IPS DF 6.9 (cell line): ENCODE measurements at regions not wholly inside any gene's neighbourhood (a gene's known extent, or its start where the extent isn't known, plus 50 kb on each side); places are given as distances from the start of the nearest gene placed in this dataset.

Experiments
- DNase-seq: peaks from one replicate; pipeline ENCODE4 v3.0.0-alpha.2; 2013; ENCODE audit warnings: low read depth, low spot score
- H3K27ac ChIP-seq: one replicate; pipeline ENCODE4 v1.5.1; 2013; ENCODE audit warnings: low read length, control low read depth
- H3K27me3 ChIP-seq: 2 replicates; pipeline ENCODE4 v1.6.1; 2013; ENCODE audit warnings: mild to moderate bottlenecking, low read length; ENCODE audit not compliant: control insufficient read depth, insufficient read depth
- H3K36me3 ChIP-seq: 2 replicates; pipeline ENCODE4 v1.6.1; 2013; ENCODE audit warnings: low read length; ENCODE audit not compliant: control insufficient read depth, insufficient read depth
- H3K4me1 ChIP-seq: 2 replicates; pipeline ENCODE4 v1.6.1; 2013; ENCODE audit warnings: low read length; ENCODE audit not compliant: control insufficient read depth, insufficient read depth
- H3K4me3 ChIP-seq: 2 replicates; pipeline ENCODE4 v1.5.1; 2013; ENCODE audit warnings: mild to moderate bottlenecking, low read length
- H3K9me3 ChIP-seq: 2 replicates; pipeline ENCODE4 v1.6.1; 2013; ENCODE audit warnings: low read length, inconsistent platforms; ENCODE audit not compliant: control insufficient read depth, insufficient read depth
- WGBS: extraction: QIAGEN DNeasy Blood & Tissue Kit; methylation state at CpG from one replicate; pipeline ENCODE4 v1.1.7; 2013; ENCODE audit warnings: mixed read lengths, missing lambda C conversion rate; ENCODE audit not compliant: insufficient read length, insufficient coverage; 5-methylcytosine and 5-hydroxymethylcytosine counted together

DNA sequence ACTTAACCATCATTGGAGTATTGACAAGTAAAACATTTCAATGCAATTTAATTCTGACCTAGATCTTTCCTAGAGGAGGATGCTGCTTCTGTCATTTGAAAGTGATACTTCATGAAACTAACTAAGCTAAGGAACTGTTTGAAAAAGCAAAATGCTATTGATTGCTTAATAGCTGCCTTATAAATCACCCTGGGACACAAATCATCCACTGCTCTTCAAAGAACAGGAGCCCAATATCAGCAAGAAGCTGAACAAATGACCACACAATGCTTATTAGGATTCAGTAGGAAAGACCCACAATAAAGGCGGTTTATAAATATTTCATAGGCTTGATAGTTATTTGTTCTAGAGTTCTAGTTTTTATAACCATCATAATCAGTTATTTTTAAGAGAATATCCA is 216.3 kb downstream of the TEX36 start:
- no CpG with 5 or more reads among the region's 1 CpG for whole genome bisulfite sequencing
- H3K4me1 ChIP-seq = no peaks in the 10 kb centered on the region
- no peaks in the 10 kb centered on the region for H3K36me3 ChIP-seq
- H3K4me3 ChIP-seq = no peak overlapping the region
- DNase-seq = no peak
- H3K9me3 ChIP-seq = no peaks in the 10 kb centered on the region
- no peaks in the 10 kb centered on the region for H3K27me3 ChIP-seq
- H3K27ac ChIP-seq = no peak overlapping the region

DNA sequence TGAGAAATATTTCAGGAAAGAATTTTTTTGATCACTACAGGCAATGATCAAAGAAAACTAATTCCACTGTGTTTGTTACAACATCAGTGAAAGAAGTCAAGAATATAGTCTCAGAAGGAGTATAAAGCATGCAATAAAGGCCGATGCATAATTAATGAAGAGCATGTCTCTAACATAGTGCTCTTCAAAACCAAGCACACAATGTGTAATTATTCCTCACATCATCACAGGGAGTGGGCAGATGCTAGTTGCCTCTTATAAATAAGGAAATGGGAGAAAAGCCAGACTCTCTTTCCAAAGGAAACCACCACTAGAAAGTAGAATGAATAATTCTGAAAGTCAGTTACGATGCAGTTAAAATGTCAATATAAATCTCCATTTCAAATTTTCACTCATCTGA is 220.1 kb downstream of the TEX36 start:
- DNase-seq = no peak
- H3K4me3 ChIP-seq = no peak overlapping the region
- H3K27me3 ChIP-seq = no peaks in the 10 kb centered on the region
- H3K4me1 ChIP-seq = no peaks in the 10 kb centered on the region
- H3K27ac ChIP-seq = no peak overlapping the region
- no peaks in the 10 kb centered on the region for H3K36me3 ChIP-seq
- WGBS = no CpG with 5 or more reads among the region's 2 CpGs
- no peaks in the 10 kb centered on the region for H3K9me3 ChIP-seq

DNA sequence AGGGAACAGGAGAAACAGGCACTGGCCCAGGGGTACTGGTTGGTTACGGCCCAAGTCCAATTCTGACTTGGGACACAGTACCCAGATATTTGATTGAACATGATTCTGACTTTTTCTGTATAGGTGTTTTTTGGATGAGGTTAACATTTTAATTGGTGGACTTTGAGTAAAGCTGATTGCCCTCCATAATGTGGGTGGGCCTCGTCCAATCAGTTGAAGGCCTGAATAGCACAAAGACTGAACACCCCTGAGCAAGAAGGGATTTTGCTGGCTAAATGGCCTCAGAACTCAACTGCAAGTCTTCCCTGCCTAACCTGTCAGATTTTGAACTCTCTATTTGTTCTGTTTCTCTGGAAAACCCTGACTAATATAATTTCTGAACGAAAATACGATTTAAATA is 222.6 kb downstream of the TEX36 start:
- no peak overlapping the region for H3K4me3 ChIP-seq
- no peaks in the 10 kb centered on the region for H3K4me1 ChIP-seq
- no peaks in the 10 kb centered on the region for H3K36me3 ChIP-seq
- no peak overlapping the region for H3K27ac ChIP-seq
- no peak for DNase-seq
- no peaks in the 10 kb centered on the region for H3K27me3 ChIP-seq
- WGBS = no CpG with 5 or more reads among the region's 4 CpGs
- H3K9me3 ChIP-seq = no peaks in the 10 kb centered on the region

DNA sequence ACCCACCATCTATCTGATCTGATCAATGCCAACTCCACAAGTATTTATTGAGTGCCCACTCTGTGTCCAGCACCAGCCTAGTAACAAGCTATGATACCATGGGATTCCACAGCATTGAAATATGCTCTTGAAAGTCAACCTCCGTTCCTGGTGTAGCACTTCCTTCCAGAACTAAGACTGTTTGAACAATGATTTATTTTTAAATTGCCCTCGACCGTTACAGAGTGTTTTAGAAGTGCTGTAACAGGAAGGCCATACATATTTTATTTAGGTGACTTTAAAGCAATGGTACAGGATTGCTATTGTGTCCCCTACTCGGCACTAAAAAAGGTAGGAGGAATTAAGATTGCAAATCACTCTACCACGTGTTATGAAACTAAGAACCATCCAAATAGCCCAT is 225.6 kb downstream of the TEX36 start:
- H3K4me3 ChIP-seq = no peak overlapping the region
- no peaks in the 10 kb centered on the region for H3K27me3 ChIP-seq
- WGBS = no CpG with 5 or more reads among the region's 5 CpGs
- DNase-seq = no peak
- H3K9me3 ChIP-seq = no peaks in the 10 kb centered on the region
- H3K36me3 ChIP-seq = no peaks in the 10 kb centered on the region
- H3K4me1 ChIP-seq = no peaks in the 10 kb centered on the region
- no peak overlapping the region for H3K27ac ChIP-seq

DNA sequence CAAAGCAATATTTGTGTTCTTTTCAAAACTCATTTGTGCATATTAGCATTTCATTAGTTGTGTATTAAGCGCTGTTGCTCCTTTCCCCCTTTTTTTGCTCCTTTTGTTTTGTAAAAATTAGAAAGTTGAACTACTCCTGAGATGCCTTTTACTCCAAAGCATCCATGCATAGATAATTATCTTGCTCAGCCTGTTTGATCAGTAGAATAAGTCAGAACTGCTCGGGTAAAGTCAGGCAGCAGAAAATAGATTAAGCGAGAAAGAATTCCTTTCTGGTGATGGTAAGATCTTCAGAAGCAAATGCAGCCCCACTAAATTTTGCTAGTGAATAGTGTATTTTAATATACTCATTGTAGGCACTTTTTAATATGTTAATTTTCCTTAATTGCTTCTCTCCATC is 227.1 kb downstream of the TEX36 start:
- WGBS = no CpG with 5 or more reads among the region's 3 CpGs

DNA sequence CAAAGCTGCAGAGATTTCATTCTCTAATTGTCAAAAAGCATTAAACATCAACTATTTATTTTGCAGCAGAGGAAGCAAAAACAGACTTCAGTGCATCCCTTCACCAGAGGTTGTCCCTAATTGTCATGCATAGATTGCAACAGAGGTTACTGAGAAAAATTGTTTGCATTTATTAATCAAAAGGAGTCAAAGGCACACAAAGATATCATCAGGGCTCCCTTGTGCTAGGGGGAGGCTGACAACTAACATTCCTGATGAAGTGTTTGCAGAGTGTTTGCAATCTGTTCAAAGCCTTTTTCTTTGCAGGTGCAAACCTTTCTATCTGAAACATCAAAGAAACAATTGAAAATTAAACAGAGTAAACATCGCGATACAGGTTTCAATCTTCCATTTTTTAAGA is 227.5 kb downstream of the TEX36 start:
- DNase-seq = no peak
- Histone ChIP-seq H3K4me1 (no peaks in the 10 kb centered on the region), H3K9me3 (no peaks in the 10 kb centered on the region), H3K36me3 (no peaks in the 10 kb centered on the region), H3K4me3 (no peak overlapping the region), H3K27me3 (no peaks in the 10 kb centered on the region), H3K27ac (no peak overlapping the region)
- WGBS = no CpG with 5 or more reads among the region's 2 CpGs

More for the DNA sequence above, 227.1 kb downstream of the TEX36 start:
- DNase-seq = no peak
- H3K27ac ChIP-seq = no peak overlapping the region
- H3K9me3 ChIP-seq = no peaks in the 10 kb centered on the region
- H3K27me3 ChIP-seq = no peaks in the 10 kb centered on the region
- H3K4me3 ChIP-seq = no peak overlapping the region
- no peaks in the 10 kb centered on the region for H3K36me3 ChIP-seq
- H3K4me1 ChIP-seq = no peaks in the 10 kb centered on the region

DNA sequence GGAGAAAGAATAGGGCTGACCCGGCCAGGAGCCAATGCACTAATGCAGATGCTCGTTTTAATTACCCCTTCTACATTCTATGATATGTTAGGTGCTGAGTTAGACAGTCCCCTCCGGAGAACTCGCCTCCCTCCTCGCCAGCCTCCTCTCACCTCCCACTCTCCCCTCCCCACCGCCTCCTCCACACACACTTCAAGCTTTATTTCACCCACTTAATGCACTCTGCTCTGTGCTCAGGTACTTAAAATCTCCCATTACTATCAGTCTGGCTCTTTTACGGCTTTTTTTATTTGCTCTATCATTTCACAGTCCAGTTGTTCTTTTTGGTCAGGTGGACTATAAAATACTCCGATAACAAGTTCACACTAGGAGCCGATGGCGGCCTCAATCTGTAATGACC is 231.6 kb downstream of the TEX36 start:
- no peaks in the 10 kb centered on the region for H3K27me3 ChIP-seq
- no peak for DNase-seq
- no peaks in the 10 kb centered on the region for H3K4me1 ChIP-seq
- no CpG with 5 or more reads among the region's 10 CpGs for WGBS
- no peaks in the 10 kb centered on the region for H3K36me3 ChIP-seq
- no peaks in the 10 kb centered on the region for H3K9me3 ChIP-seq
- no peak overlapping the region for H3K4me3 ChIP-seq
- H3K27ac ChIP-seq = no peak overlapping the region

DNA sequence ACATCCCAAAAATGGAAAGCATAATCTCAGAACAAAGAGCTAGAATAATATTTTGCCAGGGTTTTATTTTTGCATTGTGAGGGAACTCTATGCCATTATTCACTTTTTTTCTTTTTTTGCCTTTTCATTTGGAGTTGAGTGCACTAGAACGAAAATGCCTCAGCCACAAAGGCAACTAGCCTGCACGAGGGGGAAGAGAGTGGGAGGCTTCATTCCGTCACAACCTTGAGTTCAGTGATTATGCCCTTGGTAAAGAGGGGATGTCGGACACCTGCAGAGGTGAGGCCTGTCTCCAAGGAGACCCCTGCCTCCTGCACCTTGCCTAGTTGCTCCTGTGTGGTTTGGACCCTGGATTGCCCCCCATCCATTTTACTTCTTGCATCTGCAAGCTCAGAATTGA is 232.7 kb downstream of the TEX36 start:
- WGBS = no CpG with 5 or more reads among the region's 4 CpGs
- H3K4me3 ChIP-seq = no peak overlapping the region
- H3K4me1 ChIP-seq = no peaks in the 10 kb centered on the region
- no peaks in the 10 kb centered on the region for H3K9me3 ChIP-seq
- H3K27me3 ChIP-seq = no peaks in the 10 kb centered on the region
- H3K27ac ChIP-seq = no peak overlapping the region
- no peaks in the 10 kb centered on the region for H3K36me3 ChIP-seq
- DNase-seq = no peak

DNA sequence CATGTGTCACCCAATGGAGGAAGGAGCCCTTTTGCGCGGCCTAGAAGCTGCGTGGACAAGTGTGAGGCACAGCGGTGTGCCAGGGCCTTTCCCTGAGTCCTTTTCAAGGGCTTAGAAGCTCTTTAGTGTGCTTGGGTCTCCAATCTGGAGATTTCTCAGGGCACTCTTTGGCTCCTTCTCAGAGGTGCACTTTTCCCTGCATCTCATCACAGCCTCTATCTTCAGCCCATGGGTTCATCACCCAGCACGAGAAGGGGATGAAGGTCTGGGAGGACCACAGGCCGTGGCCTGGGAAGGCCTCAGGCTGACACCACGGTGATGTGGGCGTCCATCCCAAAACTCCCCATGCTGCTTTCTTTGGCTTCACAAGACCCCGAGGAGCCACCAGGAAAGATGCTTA is 233.4 kb downstream of the TEX36 start:
- Histone ChIP-seq H3K9me3 (no peaks in the 10 kb centered on the region), H3K36me3 (no peaks in the 10 kb centered on the region), H3K27me3 (no peaks in the 10 kb centered on the region), H3K4me1 (no peaks in the 10 kb centered on the region), H3K4me3 (no peak overlapping the region), H3K27ac (no peak overlapping the region)
- no peak for DNase-seq
- WGBS = no CpG with 5 or more reads among the region's 9 CpGs

DNA sequence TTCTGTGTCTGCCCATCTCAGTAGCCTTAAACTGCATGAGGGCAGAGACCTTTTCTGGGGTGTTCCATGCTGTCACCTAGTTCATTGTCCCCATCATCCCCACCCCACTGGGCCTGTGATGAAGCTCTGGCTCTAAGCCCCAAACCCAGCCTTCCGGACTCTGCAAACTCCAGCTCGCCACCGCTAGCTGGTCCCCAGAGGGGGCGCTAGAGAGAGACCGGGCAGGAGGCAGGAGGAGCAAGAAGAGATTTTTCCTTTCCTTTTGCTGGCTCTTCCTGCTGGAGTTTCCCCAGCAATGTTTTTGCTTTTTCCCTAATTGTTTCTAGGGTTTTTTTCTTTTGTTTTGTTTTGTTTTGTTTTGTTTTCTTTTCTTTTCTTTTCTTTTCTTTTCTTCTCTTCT is 234.4 kb downstream of the TEX36 start:
- H3K36me3 ChIP-seq = no peaks in the 10 kb centered on the region
- WGBS = no CpG with 5 or more reads among the region's 5 CpGs
- H3K9me3 ChIP-seq = no peaks in the 10 kb centered on the region
- H3K4me1 ChIP-seq = no peaks in the 10 kb centered on the region
- H3K4me3 ChIP-seq = no peak overlapping the region
- DNase-seq = peak; percentile 41
- H3K27ac ChIP-seq = no peak overlapping the region
- no peaks in the 10 kb centered on the region for H3K27me3 ChIP-seq

DNA sequence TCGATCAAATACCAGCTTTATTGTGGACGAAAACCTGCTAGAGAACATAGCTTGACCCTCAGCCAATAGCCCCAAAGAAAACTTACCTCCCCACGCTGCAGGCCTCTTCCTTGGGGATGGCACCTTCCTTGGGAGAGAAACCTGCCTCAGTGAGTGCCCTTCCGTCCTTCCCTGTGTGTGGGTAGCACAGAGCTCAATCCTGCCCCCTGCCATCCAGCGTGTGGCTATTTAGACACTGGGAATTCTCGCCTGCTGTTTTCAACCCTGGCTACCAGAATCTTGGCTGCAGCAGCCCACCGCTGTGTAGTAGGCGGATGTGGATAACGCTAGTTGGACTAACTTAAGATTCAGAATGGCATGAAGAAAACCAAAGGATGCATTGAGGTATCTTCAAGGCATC is 238.2 kb downstream of the TEX36 start:
- Histone ChIP-seq H3K9me3 (no peaks in the 10 kb centered on the region), H3K27me3 (no peaks in the 10 kb centered on the region), H3K36me3 (no peaks in the 10 kb centered on the region), H3K27ac (no peak overlapping the region), H3K4me3 (no peak overlapping the region), H3K4me1 (no peaks in the 10 kb centered on the region)
- no CpG with 5 or more reads among the region's 9 CpGs for WGBS
- DNase-seq = no peak
